GM06990 (cell line): ENCODE measurements at regions not wholly inside any gene's neighbourhood (a gene's known extent, or its start where the extent isn't known, plus 50 kb on each side); places are given as distances from the start of the nearest gene placed in this dataset.

Experiments
- DNase-seq: peaks from one replicate; pipeline ENCODE4 v3.0.0-alpha.2; 2011; ENCODE audit not compliant: insufficient read length; ENCODE audit errors: extremely low read depth
- H3K27me3 ChIP-seq: replicated peaks from 2 replicates; pipeline ENCODE4 v1.6.0; 2011; ENCODE audit warnings: low read length; ENCODE audit not compliant: control insufficient read depth, insufficient read depth
- H3K36me3 ChIP-seq: 2 replicates; pipeline ENCODE4 v1.5.1; 2011; ENCODE audit warnings: low read length; ENCODE audit not compliant: control insufficient read depth, insufficient read depth
- H3K4me3 ChIP-seq: replicated peaks from 2 replicates; pipeline ENCODE4 v1.5.1; 2011; ENCODE audit warnings: low read depth, mild to moderate bottlenecking, control low read depth, low read length
- CTCF ChIP-seq: IDR thresholded peaks from 2 replicates; pipeline ENCODE4 v1.5.1; 2011; ENCODE audit warnings: low read length, control low read depth, mild to moderate bottlenecking, inconsistent platforms; ENCODE audit not compliant: insufficient read depth, poor library complexity, severe bottlenecking

GRCh38 chr9:129291041-129291501 lies 113.0 kb upstream of the IER5L start:
- Histone ChIP-seq H3K4me3 (no peak overlapping the region), H3K36me3 (no peaks in the 10 kb centered on the region), H3K27me3 (no peaks in the 10 kb centered on the region; the same call in 1 of the 2 replicates)
- no peak for DNase-seq
- no peak for TF ChIP-seq CTCF

- H3K27me3 ChIP-seq, result no peaks in the 10 kb centered on the region; the same call in 1 of the 2 replicates
- no peak for DNase-seq
- TF ChIP-seq CTCF, result no peak
- H3K36me3 ChIP-seq, result no peaks in the 10 kb centered on the region
- no peak overlapping the region for H3K4me3 ChIP-seq
These were observed 112.5 kb upstream of the IER5L start for GRCh38 chr9:129290606-129291005.

GRCh38 chr9:129289883-129290282 lies 111.8 kb upstream of the IER5L start:
- no peak for DNase-seq
- no peaks in the 10 kb centered on the region; the same call in 1 of the 2 replicates for H3K27me3 ChIP-seq
- H3K4me3 ChIP-seq, result no peak overlapping the region
- no peak for TF ChIP-seq CTCF
- no peaks in the 10 kb centered on the region for H3K36me3 ChIP-seq

- Histone ChIP-seq H3K27me3 (no peaks in the 10 kb centered on the region; the same call in 1 of the 2 replicates), H3K36me3 (no peaks in the 10 kb centered on the region), H3K4me3 (no peak overlapping the region)
- TF ChIP-seq CTCF, result no peak
- no peak for DNase-seq
These were observed 111.2 kb upstream of the IER5L start for GRCh38 chr9:129289131-129289731.

GRCh38 chr9:129287619-129288305 lies 109.7 kb upstream of the IER5L start:
- no peak for TF ChIP-seq CTCF
- DNase-seq, result no peak

More at GRCh38 chr9:129287619-129288305, 109.7 kb upstream of the IER5L start:
- H3K27me3 ChIP-seq, result no peaks in the 10 kb centered on the region; the same call in 1 of the 2 replicates
- no peak overlapping the region for H3K4me3 ChIP-seq
- H3K36me3 ChIP-seq, result no peaks in the 10 kb centered on the region
